Left ventricle myocardium inferior (tissue), 1 donor: ENCODE measurements at regions not wholly inside any gene's neighbourhood (a gene's known extent, or its start where the extent isn't known, plus 50 kb on each side); places are given as distances from the start of the nearest gene placed in this dataset.

Source experiments
- DNase-seq: peaks from one replicate; pipeline ENCODE4 v3.0.0-alpha.2; 2020
- H3K27ac ChIP-seq: fragments of 200-600 bp; replicated peaks from 2 replicates; pipeline ENCODE4 v1.8.0; 2021
- H3K27me3 ChIP-seq: fragments of 200-600 bp; 2 replicates; pipeline ENCODE4 v1.8.0; 2021; ENCODE audit warnings: low read depth
- H3K36me3 ChIP-seq: fragments of 200-600 bp; 2 replicates; pipeline ENCODE4 v1.8.0; 2021
- H3K4me1 ChIP-seq: fragments of 200-600 bp; 2 replicates; pipeline ENCODE4 v1.8.0; 2021
- H3K4me3 ChIP-seq: fragments of 200-600 bp; 2 replicates; pipeline ENCODE4 v1.8.0; 2021; ENCODE audit warnings: mild to moderate bottlenecking, moderate library complexity
- H3K9me3 ChIP-seq: fragments of 200-600 bp; replicated peaks from 2 replicates; pipeline ENCODE4 v1.8.0; 2021
- intact Hi-C: fragments of 100-400 bp; cut with micrococcal nuclease; formaldehyde crosslinking; loops from one replicate; pipeline ENCODE4 v1.11.0; 2022
- TF ChIP-seq, protein P1 (sequence below): fragments of 200-600 bp; IDR thresholded peaks from 2 replicates; pipeline ENCODE4 v1.8.0; 2021; ENCODE audit warnings: antibody characterized with exemption, mild to moderate bottlenecking, borderline replicate concordance
- donor health status: DM: no; HTN: yes; CAD: no; lungs with severe emphysema.

DNA sequence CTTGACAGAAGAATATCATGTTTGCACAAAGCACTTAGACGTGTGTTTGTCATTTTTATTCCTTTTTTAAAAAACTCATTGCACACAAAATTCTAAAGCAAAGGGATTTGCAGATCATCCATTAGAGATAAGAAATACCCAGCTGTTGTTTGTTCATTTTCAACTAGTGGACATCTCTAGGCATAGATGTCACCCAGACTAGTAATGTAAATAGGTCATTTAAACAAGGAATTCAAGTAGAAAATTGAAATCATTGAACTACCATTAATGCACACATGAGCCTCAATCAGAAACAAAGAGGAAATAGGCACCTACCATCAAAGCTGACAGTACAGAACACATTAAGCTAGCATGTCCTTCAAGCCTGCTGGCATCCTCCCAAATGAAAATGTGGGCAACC is 107.3 kb downstream of the OR2K2 start:
- no peaks in the 10 kb centered on the region for H3K36me3 ChIP-seq
- no peak overlapping the region for H3K27ac ChIP-seq
- TF ChIP-seq, protein P1, sequence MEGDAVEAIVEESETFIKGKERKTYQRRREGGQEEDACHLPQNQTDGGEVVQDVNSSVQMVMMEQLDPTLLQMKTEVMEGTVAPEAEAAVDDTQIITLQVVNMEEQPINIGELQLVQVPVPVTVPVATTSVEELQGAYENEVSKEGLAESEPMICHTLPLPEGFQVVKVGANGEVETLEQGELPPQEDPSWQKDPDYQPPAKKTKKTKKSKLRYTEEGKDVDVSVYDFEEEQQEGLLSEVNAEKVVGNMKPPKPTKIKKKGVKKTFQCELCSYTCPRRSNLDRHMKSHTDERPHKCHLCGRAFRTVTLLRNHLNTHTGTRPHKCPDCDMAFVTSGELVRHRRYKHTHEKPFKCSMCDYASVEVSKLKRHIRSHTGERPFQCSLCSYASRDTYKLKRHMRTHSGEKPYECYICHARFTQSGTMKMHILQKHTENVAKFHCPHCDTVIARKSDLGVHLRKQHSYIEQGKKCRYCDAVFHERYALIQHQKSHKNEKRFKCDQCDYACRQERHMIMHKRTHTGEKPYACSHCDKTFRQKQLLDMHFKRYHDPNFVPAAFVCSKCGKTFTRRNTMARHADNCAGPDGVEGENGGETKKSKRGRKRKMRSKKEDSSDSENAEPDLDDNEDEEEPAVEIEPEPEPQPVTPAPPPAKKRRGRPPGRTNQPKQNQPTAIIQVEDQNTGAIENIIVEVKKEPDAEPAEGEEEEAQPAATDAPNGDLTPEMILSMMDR, result no peak
- DNase-seq, result no peak
- intact Hi-C loops, result no loop called here
- no peaks in the 10 kb centered on the region for H3K27me3 ChIP-seq
- H3K4me1 ChIP-seq, result no peaks in the 10 kb centered on the region
- H3K4me3 ChIP-seq, result no peak overlapping the region
- peaks cover 10% of the 10 kb centered on the region for H3K9me3 ChIP-seq

DNA sequence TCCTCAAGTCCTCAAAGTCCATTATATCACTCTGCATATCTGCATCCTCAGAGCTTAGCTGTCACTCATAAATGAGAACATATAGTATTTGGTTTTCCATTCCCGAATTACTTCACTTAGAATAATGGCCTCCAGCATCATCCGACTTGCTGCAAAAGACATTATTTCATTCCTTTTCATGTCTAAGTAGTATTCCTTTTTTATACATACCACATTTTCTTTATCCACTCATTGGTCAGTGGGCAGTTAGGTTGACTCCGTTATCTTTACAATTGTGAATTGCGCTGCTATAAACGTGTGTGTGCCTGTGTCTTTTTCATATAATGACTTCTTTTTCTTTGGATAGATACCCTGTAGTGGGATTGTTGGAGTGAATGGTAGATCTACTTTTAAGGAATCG is 117.2 kb downstream of the OR2K2 start:
- Histone ChIP-seq H3K27ac (no peak overlapping the region), H3K4me3 (no peak overlapping the region), H3K9me3 (peaks cover 18% of the 10 kb centered on the region), H3K27me3 (no peaks in the 10 kb centered on the region), H3K4me1 (no peaks in the 10 kb centered on the region), H3K36me3 (no peaks in the 10 kb centered on the region)
- DNase-seq, result no peak
- TF ChIP-seq, protein P1, result no peak
- intact Hi-C loops, result no loop called here

DNA sequence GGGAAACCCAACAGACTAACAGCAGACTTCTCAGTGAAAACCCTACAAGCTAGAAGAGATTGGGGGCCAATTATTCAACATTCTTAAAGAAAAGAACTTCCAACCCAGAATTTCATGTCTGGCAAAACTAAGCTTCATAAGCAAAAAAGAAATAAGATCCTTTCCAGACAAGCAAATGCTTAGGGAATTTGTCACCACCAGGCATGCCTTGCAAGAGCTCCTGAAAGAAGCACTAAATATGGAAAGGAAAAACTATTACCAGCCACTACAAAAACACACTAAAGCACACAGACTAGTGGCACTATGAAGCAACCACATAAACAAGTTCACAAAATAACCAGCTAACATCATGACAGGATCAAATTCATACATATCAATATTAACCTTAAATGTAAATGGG is 131.1 kb downstream of the OR2K2 start:
- Histone ChIP-seq H3K4me3 (no peak overlapping the region), H3K27me3 (no peaks in the 10 kb centered on the region), H3K9me3 (peaks cover 32% of the 10 kb centered on the region), H3K27ac (no peak overlapping the region), H3K36me3 (no peaks in the 10 kb centered on the region), H3K4me1 (no peaks in the 10 kb centered on the region)
- TF ChIP-seq, protein P1, result no peak
- intact Hi-C loops, result no loop called here
- DNase-seq, result no peak

DNA sequence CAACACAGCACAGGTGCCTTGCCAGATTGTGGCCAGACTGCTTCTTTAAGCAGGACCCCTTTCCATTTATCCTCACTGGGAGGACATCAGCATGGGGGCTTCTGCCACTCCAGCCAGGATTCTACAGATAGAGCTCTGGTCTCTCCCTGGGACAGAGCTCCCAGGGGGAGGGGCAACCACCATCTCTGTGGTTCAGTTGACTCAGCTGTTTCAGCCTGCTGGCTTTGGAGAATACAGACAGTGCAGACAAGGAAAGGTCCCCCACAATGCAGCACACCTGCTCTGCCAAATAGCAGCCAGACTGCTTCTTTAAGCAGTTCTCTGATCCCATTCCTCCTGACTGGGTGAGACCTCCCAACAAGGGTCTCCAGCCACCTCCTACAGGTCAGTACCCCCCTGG is 132.8 kb downstream of the OR2K2 start:
- intact Hi-C loops, result no loop called here
- Histone ChIP-seq H3K4me3 (no peak overlapping the region), H3K27ac (no peak overlapping the region), H3K9me3 (peaks cover 19% of the 10 kb centered on the region), H3K4me1 (no peaks in the 10 kb centered on the region), H3K27me3 (no peaks in the 10 kb centered on the region), H3K36me3 (no peaks in the 10 kb centered on the region)
- DNase-seq, result no peak
- TF ChIP-seq, protein P1, result no peak

DNA sequence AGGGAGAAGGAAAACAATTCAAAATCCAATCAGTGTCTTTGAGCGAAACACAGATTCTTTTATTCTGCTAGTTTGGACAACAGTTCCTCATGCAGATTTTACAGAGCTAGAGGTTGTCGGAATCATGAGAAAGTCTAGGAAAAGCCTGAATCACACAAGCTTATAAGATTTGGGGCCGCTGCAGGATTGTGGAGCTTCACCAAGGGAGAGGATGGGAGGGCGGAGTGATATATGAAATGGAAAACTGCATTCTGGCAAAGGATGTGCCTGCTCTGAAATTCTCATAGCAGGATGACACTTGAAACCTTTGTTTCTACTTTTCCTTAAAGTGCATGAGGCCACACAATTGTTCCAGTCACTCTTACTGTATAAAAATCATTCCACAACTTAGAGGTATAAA is 134.3 kb downstream of the OR2K2 start:
- peak overlapping the region; percentile 18 for H3K27ac ChIP-seq
- peaks cover 19% of the 10 kb centered on the region for H3K9me3 ChIP-seq
- no peaks in the 10 kb centered on the region for H3K36me3 ChIP-seq
- H3K4me1 ChIP-seq, result no peaks in the 10 kb centered on the region
- no peak overlapping the region for H3K4me3 ChIP-seq
- no peak for DNase-seq
- TF ChIP-seq, protein P1, result no peak
- no peaks in the 10 kb centered on the region for H3K27me3 ChIP-seq
- intact Hi-C loops, result no loop called here

DNA sequence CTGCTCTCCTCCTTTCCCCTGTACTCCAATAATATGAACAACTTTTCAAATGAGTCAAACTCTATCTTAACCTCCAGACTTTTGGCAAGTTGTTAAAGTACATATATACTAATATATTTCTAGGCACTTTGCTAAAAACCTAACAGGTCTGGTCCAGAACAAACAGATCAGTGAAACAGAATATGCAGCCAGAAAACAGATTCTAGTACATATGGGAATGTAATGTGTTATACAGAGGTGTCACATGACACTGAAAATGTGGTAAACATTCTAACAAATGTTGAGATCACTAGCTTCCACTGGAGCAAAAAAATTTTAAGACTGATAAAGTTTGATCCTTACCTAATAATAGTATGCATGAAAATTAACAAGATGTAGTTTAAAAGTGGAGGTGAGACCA is 136.9 kb downstream of the OR2K2 start:
- Histone ChIP-seq H3K27ac (no peak overlapping the region), H3K9me3 (peaks cover 7% of the 10 kb centered on the region), H3K4me3 (no peak overlapping the region), H3K36me3 (no peaks in the 10 kb centered on the region), H3K27me3 (no peaks in the 10 kb centered on the region), H3K4me1 (no peaks in the 10 kb centered on the region)
- DNase-seq, result no peak
- intact Hi-C loops, result no loop called here
- TF ChIP-seq, protein P1, result no peak
